H9 (cell line): ENCODE measurements at regions not wholly inside any gene's neighbourhood (a gene's known extent, or its start where the extent isn't known, plus 50 kb on each side); places are given as distances from the start of the nearest gene placed in this dataset.

ENCODE experiments used
- DNase-seq: peaks from one replicate; pipeline ENCODE4 v3.0.0-alpha.2; 2017
- H2AFZ ChIP-seq: one replicate; pipeline ENCODE4 v1.6.1; 2013; ENCODE audit warnings: mild to moderate bottlenecking, low read length, control low read depth, moderate library complexity
- H2AK5ac ChIP-seq: 2 replicates; pipeline ENCODE4 v1.6.1; 2013; ENCODE audit warnings: low read length, control low read depth, mixed read lengths; ENCODE audit not compliant: insufficient read length
- H2BK120ac ChIP-seq: one replicate; pipeline ENCODE4 v1.6.1; 2013; ENCODE audit warnings: low read depth, mild to moderate bottlenecking, low read length, control low read depth, inconsistent platforms; ENCODE audit not compliant: poor library complexity, severe bottlenecking
- H2BK12ac ChIP-seq: 2 replicates; pipeline ENCODE4 v1.6.1; 2013; ENCODE audit warnings: low read length, control low read depth, mixed read lengths, low read depth; ENCODE audit not compliant: insufficient read length
- H2BK15ac ChIP-seq: 2 replicates; pipeline ENCODE4 v1.6.1; 2013; ENCODE audit warnings: low read depth, low read length, control low read depth
- H2BK20ac ChIP-seq: one replicate; pipeline ENCODE4 v1.6.1; 2013; ENCODE audit warnings: low read depth, mild to moderate bottlenecking, low read length, control low read depth, inconsistent platforms; ENCODE audit not compliant: poor library complexity, severe bottlenecking
- H2BK5ac ChIP-seq: 2 replicates; pipeline ENCODE4 v1.6.1; 2013; ENCODE audit warnings: low read length, control low read depth, mixed read lengths; ENCODE audit not compliant: insufficient read length
- H3K14ac ChIP-seq: 2 replicates; pipeline ENCODE4 v1.6.1; 2013; ENCODE audit warnings: low read length, control low read depth; ENCODE audit not compliant: insufficient read depth
- H3K18ac ChIP-seq: 2 replicates; pipeline ENCODE4 v1.6.1; 2013; ENCODE audit warnings: low read depth, mild to moderate bottlenecking, mixed read lengths, low read length, control low read depth; ENCODE audit not compliant: insufficient read length
- H3K23ac ChIP-seq: 2 replicates; pipeline ENCODE4 v1.6.1; 2013; ENCODE audit warnings: low read length, control low read depth, mixed read lengths, low read depth; ENCODE audit not compliant: insufficient read length
- H3K23me2 ChIP-seq: 2 replicates; pipeline ENCODE4 v1.6.1; 2013; ENCODE audit warnings: low read depth, mild to moderate bottlenecking, mixed read lengths, low read length, control low read depth; ENCODE audit not compliant: insufficient read length, poor library complexity, severe bottlenecking
- H3K27ac ChIP-seq: 2 replicates; pipeline ENCODE4 v1.5.1; 2013; ENCODE audit warnings: low read length, control low read depth, mixed read lengths, low read depth; ENCODE audit not compliant: insufficient read length
- H3K27me3 ChIP-seq: 2 replicates; pipeline ENCODE4 v1.6.1; 2013; ENCODE audit warnings: low read length, control low read depth, inconsistent platforms; ENCODE audit not compliant: insufficient read depth
- H3K4ac ChIP-seq: 2 replicates; pipeline ENCODE4 v1.6.1; 2013; ENCODE audit warnings: low read depth, mild to moderate bottlenecking, control low read depth, inconsistent platforms, low read length, moderate library complexity
- H3K4me1 ChIP-seq: 2 replicates; pipeline ENCODE4 v1.6.1; 2013; ENCODE audit warnings: low read length, control low read depth, inconsistent platforms; ENCODE audit not compliant: insufficient read depth
- H3K4me2 ChIP-seq: 2 replicates; pipeline ENCODE4 v1.6.1; 2013; ENCODE audit warnings: low read length, control low read depth, mixed read lengths; ENCODE audit not compliant: insufficient read length, insufficient read depth
- H3K56ac ChIP-seq: 2 replicates; pipeline ENCODE4 v1.6.1; 2013; ENCODE audit warnings: low read depth, mild to moderate bottlenecking, mixed read lengths, low read length, control low read depth; ENCODE audit not compliant: insufficient read length
- H3K79me1 ChIP-seq: 2 replicates; pipeline ENCODE4 v1.6.1; 2013; ENCODE audit warnings: low read depth, mild to moderate bottlenecking, moderate library complexity, low read length, control low read depth, inconsistent platforms; ENCODE audit not compliant: insufficient read depth, poor library complexity, severe bottlenecking
- H3K79me2 ChIP-seq: 2 replicates; pipeline ENCODE4 v1.6.1; 2013; ENCODE audit warnings: low read length, control low read depth, inconsistent platforms; ENCODE audit not compliant: insufficient read depth
- H3K9ac ChIP-seq: 2 replicates; pipeline ENCODE4 v1.6.1; 2013; ENCODE audit warnings: low read length, control low read depth, mixed read lengths; ENCODE audit not compliant: insufficient read length; ENCODE audit errors: extremely low read depth
- H3K9me3 ChIP-seq: one replicate; pipeline ENCODE4 v1.6.1; 2013; ENCODE audit warnings: low read depth, low read length, inconsistent platforms; ENCODE audit not compliant: control insufficient read depth
- H3T11ph ChIP-seq: one replicate; pipeline ENCODE4 v1.6.1; 2013; ENCODE audit warnings: mild to moderate bottlenecking, low read length, control low read depth, inconsistent platforms
- H4K20me1 ChIP-seq: one replicate; pipeline ENCODE4 v1.6.1; 2013; ENCODE audit not compliant: control insufficient read depth, insufficient read length, insufficient read depth
- H4K5ac ChIP-seq: 2 replicates; pipeline ENCODE4 v1.6.1; 2013; ENCODE audit warnings: low read depth, mild to moderate bottlenecking, mixed read lengths, low read length, control low read depth; ENCODE audit not compliant: insufficient read length
- H4K8ac ChIP-seq: replicated peaks from 2 replicates; pipeline ENCODE4 v1.6.1; 2013; ENCODE audit warnings: low read length, control low read depth, mixed read lengths, low read depth; ENCODE audit not compliant: insufficient read length
- H4K91ac ChIP-seq: 2 replicates; pipeline ENCODE4 v1.6.1; 2013; ENCODE audit warnings: low read depth, mild to moderate bottlenecking, moderate library complexity, mixed read lengths, low read length, control low read depth; ENCODE audit not compliant: insufficient read length
- H3K27ac Mint-ChIP-seq, 3 experiments: 2 replicates in 2 of 3; 3 replicates in 1 of 3; pipeline ENCODE4 v1.8.0; 2020 to 2021; ENCODE audit warnings: mixed read lengths in 3 of 3, mild to moderate bottlenecking in 1 of 3, moderate library complexity in 1 of 3
- H3K27me3 Mint-ChIP-seq: 2 replicates; pipeline ENCODE4 v1.8.0; 2021; ENCODE audit warnings: low read depth, mild to moderate bottlenecking, moderate library complexity, mixed read lengths
- H3K36me3 Mint-ChIP-seq, 3 experiments: 2 replicates in 2 of 3; 3 replicates in 1 of 3; pipeline ENCODE4 v1.8.0; 2020 to 2021; ENCODE audit warnings: low read depth in 3 of 3, mixed read lengths in 3 of 3; ENCODE audit not compliant: insufficient read depth in 1 of 3
- H3K4me1 Mint-ChIP-seq, 2 experiments: 2 replicates each; pipeline ENCODE4 v1.8.0; 2020; ENCODE audit warnings: mixed read lengths in 2 of 2
- H3K4me3 Mint-ChIP-seq, 2 experiments: 2 replicates in 1 of 2; 3 replicates in 1 of 2; pipeline ENCODE4 v1.8.0; 2020 to 2021; ENCODE audit warnings: mild to moderate bottlenecking in 2 of 2, mixed read lengths in 2 of 2, moderate library complexity in 1 of 2
- H3K9me3 Mint-ChIP-seq, 2 experiments: 2 replicates in 1 of 2; 3 replicates in 1 of 2; pipeline ENCODE4 v1.8.0; 2020; ENCODE audit warnings: mild to moderate bottlenecking in 2 of 2, mixed read lengths in 2 of 2, moderate library complexity in 1 of 2
- WGBS: extraction: QIAGEN DNeasy Blood & Tissue Kit; methylation state at CpG from one replicate; pipeline ENCODE4 v1.1.7; 2013; ENCODE audit warnings: missing lambda C conversion rate, low lambda C conversion rate, mixed read lengths; ENCODE audit not compliant: insufficient read length; ENCODE audit errors: extremely low coverage; 5-methylcytosine and 5-hydroxymethylcytosine counted together
- TF ChIP-seq, protein P1 (sequence below): fragments of 200-600 bp; sonication (generic); conservative IDR thresholded peaks from 3 replicates; pipeline ENCODE4 v1.8.0; 2021; ENCODE audit warnings: antibody characterized with exemption, mild to moderate bottlenecking

DNA sequence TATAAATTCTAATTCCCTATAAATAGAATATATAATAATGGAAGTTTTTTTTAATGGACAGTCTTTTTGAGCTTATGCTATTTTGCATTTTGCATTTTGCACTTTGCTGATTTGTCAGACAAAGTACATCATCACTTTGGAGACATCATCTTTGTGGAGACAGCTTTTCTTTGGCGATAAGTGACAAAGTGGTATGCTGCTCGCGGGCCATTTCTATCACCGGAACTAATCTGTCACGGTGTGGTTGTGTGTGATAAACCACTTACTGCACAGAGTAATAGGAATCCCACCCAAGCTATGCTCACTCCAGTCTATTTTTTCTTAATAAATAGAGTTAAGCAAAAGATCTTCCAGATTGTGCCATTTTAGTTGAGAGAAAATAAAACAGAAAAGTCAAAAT, 133.1 kb downstream of the MACIR start:
- Mint-ChIP-seq H3K4me3 (no peak overlapping the region), H3K27me3 (no peaks in the 10 kb centered on the region), H3K27ac (no peak overlapping the region), H3K36me3 (no peaks in the 10 kb centered on the region), H3K9me3 (no peaks in the 10 kb centered on the region), H3K4me1 (peaks cover 41 to 45% of the 10 kb centered on the region in 2 experiments)
- Histone ChIP-seq H3K79me2 (no peaks in the 10 kb centered on the region), H2AK5ac (no peak overlapping the region), H3T11ph (no peak overlapping the region), H3K23me2 (no peaks in the 10 kb centered on the region), H3K14ac (no peak overlapping the region), H3K23ac (no peak overlapping the region), H2BK12ac (no peak overlapping the region), H3K18ac (no peak overlapping the region), H4K20me1 (no peaks in the 10 kb centered on the region), H2AFZ (no peak overlapping the region), H3K9me3 (no peaks in the 10 kb centered on the region), H2BK5ac (no peak overlapping the region), H3K27me3 (no peaks in the 10 kb centered on the region), H3K4me1 (no peaks in the 10 kb centered on the region; the same call in 1 of the 2 replicates), H3K4me2 (no peak overlapping the region), H4K8ac (no peak overlapping the region), H3K79me1 (no peaks in the 10 kb centered on the region), H2BK20ac (no peak overlapping the region), H2BK15ac (no peak overlapping the region), H3K9ac (no peak overlapping the region), H3K56ac (no peak overlapping the region), H3K4ac (no peak overlapping the region), H3K27ac (no peak overlapping the region), H2BK120ac (no peak overlapping the region), H4K91ac (no peak overlapping the region), H4K5ac (no peak overlapping the region)
- DNase-seq: no peak
- TF ChIP-seq, protein P1, sequence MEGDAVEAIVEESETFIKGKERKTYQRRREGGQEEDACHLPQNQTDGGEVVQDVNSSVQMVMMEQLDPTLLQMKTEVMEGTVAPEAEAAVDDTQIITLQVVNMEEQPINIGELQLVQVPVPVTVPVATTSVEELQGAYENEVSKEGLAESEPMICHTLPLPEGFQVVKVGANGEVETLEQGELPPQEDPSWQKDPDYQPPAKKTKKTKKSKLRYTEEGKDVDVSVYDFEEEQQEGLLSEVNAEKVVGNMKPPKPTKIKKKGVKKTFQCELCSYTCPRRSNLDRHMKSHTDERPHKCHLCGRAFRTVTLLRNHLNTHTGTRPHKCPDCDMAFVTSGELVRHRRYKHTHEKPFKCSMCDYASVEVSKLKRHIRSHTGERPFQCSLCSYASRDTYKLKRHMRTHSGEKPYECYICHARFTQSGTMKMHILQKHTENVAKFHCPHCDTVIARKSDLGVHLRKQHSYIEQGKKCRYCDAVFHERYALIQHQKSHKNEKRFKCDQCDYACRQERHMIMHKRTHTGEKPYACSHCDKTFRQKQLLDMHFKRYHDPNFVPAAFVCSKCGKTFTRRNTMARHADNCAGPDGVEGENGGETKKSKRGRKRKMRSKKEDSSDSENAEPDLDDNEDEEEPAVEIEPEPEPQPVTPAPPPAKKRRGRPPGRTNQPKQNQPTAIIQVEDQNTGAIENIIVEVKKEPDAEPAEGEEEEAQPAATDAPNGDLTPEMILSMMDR: no peak
- WGBS: no CpG with 5 or more reads among the region's 5 CpGs
